Activated T-cell treated with anti-CD3 and anti-CD28 coated beads, Interleukin-2, amount 50 U/mL, for 24 hours (primary cell): ENCODE measurements at regions not wholly inside any gene's neighbourhood (a gene's known extent, or its start where the extent isn't known, plus 50 kb on each side); places are given as distances from the start of the nearest gene placed in this dataset.

ENCODE experiments used
- DNase-seq: peaks from one replicate; pipeline ENCODE4 v3.0.0-alpha.2; 2020
- H3K27ac Mint-ChIP-seq: 2 replicates; pipeline ENCODE4 v1.8.0; 2020; ENCODE audit warnings: mild to moderate bottlenecking, mixed read lengths
- H3K27me3 Mint-ChIP-seq: 2 replicates; pipeline ENCODE4 v1.8.0; 2020; ENCODE audit warnings: mixed read lengths
- H3K36me3 Mint-ChIP-seq: 2 replicates; pipeline ENCODE4 v1.8.0; 2020; ENCODE audit warnings: low read depth, mixed read lengths
- H3K4me1 Mint-ChIP-seq: 2 replicates; pipeline ENCODE4 v1.8.0; 2020; ENCODE audit warnings: low read depth, mixed read lengths
- H3K4me3 Mint-ChIP-seq: 2 replicates; pipeline ENCODE4 v1.8.0; 2020; ENCODE audit warnings: mild to moderate bottlenecking, moderate library complexity, mixed read lengths
- H3K9me3 Mint-ChIP-seq: 2 replicates; pipeline ENCODE4 v1.8.0; 2020; ENCODE audit warnings: mixed read lengths

DNA sequence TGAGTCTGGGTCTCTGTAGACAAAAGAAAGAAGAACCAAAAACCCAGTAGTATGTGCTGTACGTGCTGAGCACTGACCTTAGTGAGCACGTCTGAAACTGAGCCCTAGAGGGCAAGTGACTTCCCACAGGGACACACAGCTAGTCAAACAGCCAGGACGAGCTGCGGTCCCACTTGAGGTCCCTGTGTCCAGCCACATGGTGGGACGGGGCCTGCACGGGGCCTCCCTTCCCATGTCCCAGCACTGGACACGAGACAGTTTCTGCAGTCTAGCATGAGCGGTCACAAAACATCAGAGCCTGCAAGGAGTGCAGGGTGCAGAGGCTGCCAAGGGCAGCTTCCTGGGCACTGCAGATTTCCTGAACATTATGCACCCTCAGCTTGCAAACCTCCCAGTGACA is 121.6 kb downstream of the NCOR2 start:
- Mint-ChIP-seq H3K27me3 (no peaks in the 10 kb centered on the region), H3K36me3 (peaks cover 79% of the 10 kb centered on the region), H3K4me3 (no peak overlapping the region), H3K4me1 (peaks cover 25% of the 10 kb centered on the region), H3K27ac (no peak overlapping the region), H3K9me3 (no peaks in the 10 kb centered on the region)
- DNase-seq, result no peak

DNA sequence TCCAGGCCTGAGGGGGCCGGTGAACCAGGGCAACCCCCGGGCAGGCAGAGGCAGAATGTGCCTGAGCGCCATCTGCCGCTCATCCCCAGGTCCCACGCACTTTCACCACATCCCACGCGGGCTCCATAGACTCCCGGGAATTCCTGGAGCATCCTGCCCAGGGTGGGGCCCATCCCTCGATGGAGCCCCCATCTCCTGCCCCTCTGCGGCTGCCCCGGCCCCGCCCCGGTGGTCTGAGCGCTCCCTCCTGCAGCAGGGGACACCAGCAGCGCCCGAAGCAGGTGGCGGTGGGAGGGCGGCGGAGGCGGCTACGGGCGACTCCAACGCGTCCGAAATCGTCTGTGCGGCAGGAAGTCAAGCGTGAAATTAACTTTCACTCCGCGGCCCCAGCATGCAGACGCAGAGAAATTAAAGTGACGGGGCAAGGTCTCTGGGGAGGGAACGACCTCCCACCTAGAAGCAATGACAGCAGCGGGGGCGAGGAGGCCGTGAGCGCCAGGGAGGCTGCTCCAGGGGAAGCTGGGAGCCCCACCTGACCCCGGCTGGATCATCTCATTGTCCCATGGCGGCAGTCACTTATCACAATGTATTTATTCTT is 122.2 kb downstream of the NCOR2 start:
- H3K4me1 Mint-ChIP-seq, result peaks cover 18% of the 10 kb centered on the region
- no peaks in the 10 kb centered on the region for H3K27me3 Mint-ChIP-seq
- H3K27ac Mint-ChIP-seq, result no peak overlapping the region
- no peak for DNase-seq
- no peaks in the 10 kb centered on the region for H3K9me3 Mint-ChIP-seq
- no peak overlapping the region for H3K4me3 Mint-ChIP-seq
- peaks cover 78% of the 10 kb centered on the region for H3K36me3 Mint-ChIP-seq

DNA sequence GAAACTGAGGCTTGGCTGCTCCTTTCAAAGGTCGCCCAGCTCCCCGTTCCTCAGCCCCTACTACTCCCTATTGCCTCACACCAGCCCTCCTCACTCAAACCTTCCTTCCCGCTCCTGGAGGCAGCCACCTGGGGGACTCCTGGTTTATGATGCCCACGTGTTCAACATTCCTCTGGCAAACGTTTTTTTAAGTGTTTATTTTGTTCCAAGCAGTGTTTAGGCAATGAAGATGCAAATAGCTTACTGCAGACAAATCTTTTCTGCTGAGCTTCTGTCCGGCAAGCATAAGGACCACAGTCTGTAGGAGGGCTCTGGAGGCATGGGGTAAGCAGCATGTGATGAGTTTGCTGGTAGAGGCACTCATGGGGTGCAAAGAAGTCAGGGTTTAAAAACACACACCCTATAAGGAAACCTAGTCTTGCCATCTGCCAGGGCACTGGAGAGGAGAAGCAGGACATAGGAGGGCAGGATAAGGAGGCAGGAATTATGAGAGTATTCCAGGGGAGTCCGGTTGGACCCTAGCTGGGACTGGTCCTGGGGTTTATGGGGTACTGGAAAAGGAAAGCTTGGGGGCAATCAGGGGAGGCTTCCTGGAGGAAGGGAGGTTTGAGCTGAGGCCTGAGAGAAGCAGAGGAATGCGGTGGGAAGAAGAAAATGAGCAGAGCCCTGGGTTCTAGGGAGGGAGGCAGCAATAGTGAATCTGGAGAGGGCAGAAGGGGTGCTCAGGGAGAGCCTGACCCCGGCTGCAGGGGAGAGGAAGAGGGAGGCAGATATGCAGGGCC is 123.3 kb downstream of the NCOR2 start:
- H3K36me3 Mint-ChIP-seq, result peaks cover 68% of the 10 kb centered on the region
- H3K27ac Mint-ChIP-seq, result peak overlapping the region; percentile 73
- peaks cover 12% of the 10 kb centered on the region for H3K4me1 Mint-ChIP-seq
- no peaks in the 10 kb centered on the region for H3K9me3 Mint-ChIP-seq
- DNase-seq, result no peak
- no peaks in the 10 kb centered on the region for H3K27me3 Mint-ChIP-seq
- no peak overlapping the region for H3K4me3 Mint-ChIP-seq

DNA sequence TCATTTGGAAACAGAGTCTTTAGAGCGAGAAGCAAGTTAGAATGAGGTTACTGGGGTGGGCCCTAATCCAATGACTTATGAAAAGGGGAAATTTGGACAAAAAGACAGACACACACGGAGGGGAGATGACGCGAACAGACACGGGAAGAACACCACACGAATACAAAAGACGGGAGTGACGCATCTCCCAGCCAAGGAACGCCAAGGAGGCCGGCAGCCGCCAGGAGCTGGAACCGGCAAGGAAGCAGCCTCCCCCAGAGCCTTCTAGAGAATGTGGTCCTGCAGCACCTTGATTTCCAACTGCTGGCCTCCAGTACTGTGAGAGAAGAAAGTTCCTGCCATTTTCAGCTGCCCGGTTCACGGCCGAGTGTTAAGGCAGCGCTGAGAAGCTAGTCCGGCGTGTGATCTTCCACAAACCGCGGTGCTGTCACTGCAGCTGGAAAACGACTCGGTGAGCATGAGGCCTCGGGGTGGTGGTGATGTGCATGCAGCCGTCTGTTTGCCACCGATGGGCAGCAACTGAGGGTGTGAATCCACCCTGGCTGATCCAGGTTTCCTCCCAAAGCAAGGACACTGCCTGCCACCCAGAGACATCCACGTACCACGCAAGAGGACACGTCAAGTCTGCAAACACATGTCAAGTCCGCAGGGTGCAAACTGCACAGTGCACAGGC is 124.5 kb downstream of the NCOR2 start:
- DNase-seq, result no peak
- H3K4me1 Mint-ChIP-seq, result peaks cover 12% of the 10 kb centered on the region
- peaks cover 61% of the 10 kb centered on the region for H3K36me3 Mint-ChIP-seq
- no peaks in the 10 kb centered on the region for H3K27me3 Mint-ChIP-seq
- H3K4me3 Mint-ChIP-seq, result no peak overlapping the region
- no peak overlapping the region for H3K27ac Mint-ChIP-seq
- no peaks in the 10 kb centered on the region for H3K9me3 Mint-ChIP-seq

DNA sequence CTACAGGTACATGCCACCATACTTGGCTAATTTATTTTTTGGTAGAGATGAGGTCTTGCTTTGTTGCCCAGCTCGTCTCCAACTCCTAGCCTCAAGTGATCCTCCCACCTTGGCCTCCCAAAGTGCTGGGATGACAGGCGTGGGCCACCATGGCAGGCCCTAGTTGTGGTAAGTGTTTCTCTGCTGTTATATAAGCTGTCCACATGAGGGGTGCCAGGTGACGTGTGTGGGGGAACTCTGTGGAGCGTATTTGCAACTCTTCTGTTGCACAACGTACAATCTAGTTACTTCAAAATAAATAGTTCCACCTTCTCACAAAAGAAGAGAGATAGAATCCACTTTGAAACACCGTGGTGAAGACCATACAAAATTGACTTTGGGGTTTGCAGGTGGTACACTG is 125.1 kb downstream of the NCOR2 start:
- Mint-ChIP-seq H3K27ac (peak overlapping the region; percentile 26), H3K4me1 (peaks cover 12% of the 10 kb centered on the region), H3K4me3 (no peak overlapping the region), H3K36me3 (peaks cover 60% of the 10 kb centered on the region), H3K9me3 (no peaks in the 10 kb centered on the region), H3K27me3 (no peaks in the 10 kb centered on the region)
- no peak for DNase-seq

DNA sequence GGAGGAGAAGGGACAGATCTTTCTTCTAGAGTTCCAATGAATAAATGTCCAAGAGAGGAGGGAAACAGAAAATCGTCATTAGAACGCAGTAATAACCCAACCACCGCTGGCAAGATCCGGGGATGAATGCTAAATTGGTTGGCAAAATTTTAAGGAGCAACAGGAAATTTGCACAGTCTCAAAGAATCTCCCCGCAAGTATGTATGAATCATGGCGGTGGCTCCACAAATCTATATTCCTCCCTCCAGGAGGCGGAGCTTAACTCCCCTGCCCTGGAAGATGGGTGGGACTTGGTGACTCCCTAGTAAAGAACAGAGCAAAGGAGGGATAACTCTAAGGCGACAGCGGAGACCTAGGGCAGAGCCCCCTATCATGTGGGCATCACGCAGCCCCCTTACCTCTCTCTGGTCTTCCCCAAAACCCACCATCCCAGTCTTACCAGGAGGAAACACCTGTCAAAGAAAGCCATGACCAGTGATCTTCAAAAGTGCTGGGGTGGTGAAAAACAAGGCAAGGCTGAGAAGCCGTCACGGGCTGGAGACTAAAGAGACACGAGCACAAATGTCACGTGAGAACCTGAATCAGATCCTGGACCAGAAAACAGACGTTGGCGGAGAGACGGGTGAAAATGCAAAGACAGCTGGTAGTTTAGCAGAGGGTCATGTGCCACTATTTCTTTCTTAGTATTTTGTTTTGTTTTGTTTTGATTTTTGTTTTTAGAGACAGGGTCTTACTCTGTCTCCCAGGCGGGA is 125.8 kb downstream of the NCOR2 start:
- peaks cover 59% of the 10 kb centered on the region for H3K36me3 Mint-ChIP-seq
- H3K4me1 Mint-ChIP-seq, result peaks cover 12% of the 10 kb centered on the region
- H3K4me3 Mint-ChIP-seq, result no peak overlapping the region
- H3K27ac Mint-ChIP-seq, result peak overlapping the region; percentile 44
- H3K27me3 Mint-ChIP-seq, result no peaks in the 10 kb centered on the region
- no peaks in the 10 kb centered on the region for H3K9me3 Mint-ChIP-seq
- DNase-seq, result no peak

DNA sequence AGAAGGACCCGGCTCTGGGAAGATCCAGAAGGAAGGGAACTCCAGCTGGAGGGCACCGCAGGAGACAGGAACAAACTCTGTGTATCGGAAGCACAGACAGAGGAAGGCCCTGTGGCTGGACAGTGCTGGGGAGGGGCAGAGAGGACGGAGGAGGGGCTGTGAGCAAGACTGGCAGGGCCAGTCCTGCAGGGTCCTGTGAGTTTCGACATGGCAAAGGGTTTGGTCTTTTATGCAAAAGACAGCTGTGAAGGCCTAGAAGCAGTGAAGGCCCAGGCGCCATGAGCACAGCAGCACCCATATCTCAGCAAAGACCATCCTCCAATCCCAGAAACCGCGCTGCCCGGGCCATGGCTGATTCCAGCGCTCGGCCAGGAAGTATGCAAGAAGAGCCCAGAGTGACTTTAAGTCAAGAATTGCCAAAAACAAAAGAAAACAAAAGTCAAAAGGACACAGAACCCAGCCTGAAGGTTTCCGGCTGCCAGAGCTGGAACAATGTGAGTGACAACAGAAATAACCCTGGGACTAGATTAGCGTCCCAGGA is 126.5 kb downstream of the NCOR2 start:
- DNase-seq, result no peak
- Mint-ChIP-seq H3K4me3 (no peak overlapping the region), H3K36me3 (peaks cover 59% of the 10 kb centered on the region), H3K4me1 (peaks cover 12% of the 10 kb centered on the region), H3K27me3 (no peaks in the 10 kb centered on the region), H3K9me3 (no peaks in the 10 kb centered on the region), H3K27ac (no peak overlapping the region)

DNA sequence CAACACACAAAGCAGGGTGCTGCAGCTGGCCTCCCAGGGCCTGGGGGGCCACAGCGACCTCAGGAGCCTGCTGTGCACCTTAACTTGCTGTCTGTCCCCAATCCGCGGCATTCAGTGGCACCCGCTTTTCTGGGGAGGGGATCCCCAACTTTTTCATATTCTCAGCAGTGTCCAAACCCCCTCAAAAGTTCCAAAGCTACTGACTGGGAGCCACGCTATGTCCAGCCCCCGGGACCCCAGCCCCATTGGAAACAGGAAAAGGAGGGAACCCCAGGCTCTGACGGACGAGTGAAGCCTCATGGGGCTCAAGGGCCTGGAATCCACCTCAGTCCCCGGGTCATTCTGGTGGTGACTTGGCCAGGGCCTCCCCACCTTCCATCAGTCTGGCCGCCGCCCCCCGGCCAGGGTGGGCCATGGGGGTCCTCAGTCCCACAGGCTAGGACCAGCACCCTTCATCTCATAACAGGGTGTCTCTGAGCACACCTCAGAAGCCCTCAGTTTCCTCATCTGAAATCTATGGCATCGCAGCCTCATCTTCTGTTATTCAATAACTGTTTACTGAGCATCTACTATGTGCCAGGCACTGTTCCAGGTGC is 127.3 kb downstream of the NCOR2 start:
- no peak overlapping the region for H3K27ac Mint-ChIP-seq
- no peak overlapping the region for H3K4me3 Mint-ChIP-seq
- no peak for DNase-seq
- H3K4me1 Mint-ChIP-seq, result peaks cover 12% of the 10 kb centered on the region
- H3K36me3 Mint-ChIP-seq, result peaks cover 61% of the 10 kb centered on the region
- H3K9me3 Mint-ChIP-seq, result no peaks in the 10 kb centered on the region
- no peaks in the 10 kb centered on the region for H3K27me3 Mint-ChIP-seq

DNA sequence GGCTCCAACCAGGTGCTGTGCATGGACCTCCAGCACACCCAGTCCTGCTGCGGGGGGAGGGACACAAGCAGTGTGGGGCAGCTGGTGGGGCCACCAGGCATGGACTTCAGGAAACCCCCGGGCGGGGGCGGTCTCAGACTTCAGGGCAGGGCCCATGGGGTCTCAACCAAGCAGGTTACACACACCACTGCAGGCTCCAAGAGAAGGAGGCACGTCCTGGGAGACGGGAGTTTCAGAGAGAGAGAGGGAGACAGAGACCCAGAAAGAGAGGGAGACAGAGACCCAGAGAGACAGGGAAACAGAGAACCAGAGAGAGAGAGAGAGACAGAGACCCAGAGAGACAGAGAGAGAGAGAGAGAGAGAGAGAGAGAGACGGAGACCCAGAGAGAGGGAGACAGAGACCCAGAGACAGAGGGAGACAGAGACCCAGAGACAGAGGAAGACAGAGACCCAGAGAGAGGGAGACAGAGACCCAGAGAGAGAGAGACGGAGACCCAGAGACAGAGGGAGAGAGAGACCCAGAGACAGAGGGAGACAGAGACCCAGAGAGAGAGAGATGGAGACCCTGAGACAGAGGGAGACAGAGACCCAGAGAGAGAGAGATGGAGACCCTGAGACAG is 128.9 kb downstream of the NCOR2 start:
- no peaks in the 10 kb centered on the region for H3K9me3 Mint-ChIP-seq
- H3K36me3 Mint-ChIP-seq, result peaks cover 50% of the 10 kb centered on the region
- H3K4me1 Mint-ChIP-seq, result peaks cover 9% of the 10 kb centered on the region
- no peak overlapping the region for H3K27ac Mint-ChIP-seq
- no peak for DNase-seq
- no peaks in the 10 kb centered on the region for H3K27me3 Mint-ChIP-seq
- H3K4me3 Mint-ChIP-seq, result no peak overlapping the region

DNA sequence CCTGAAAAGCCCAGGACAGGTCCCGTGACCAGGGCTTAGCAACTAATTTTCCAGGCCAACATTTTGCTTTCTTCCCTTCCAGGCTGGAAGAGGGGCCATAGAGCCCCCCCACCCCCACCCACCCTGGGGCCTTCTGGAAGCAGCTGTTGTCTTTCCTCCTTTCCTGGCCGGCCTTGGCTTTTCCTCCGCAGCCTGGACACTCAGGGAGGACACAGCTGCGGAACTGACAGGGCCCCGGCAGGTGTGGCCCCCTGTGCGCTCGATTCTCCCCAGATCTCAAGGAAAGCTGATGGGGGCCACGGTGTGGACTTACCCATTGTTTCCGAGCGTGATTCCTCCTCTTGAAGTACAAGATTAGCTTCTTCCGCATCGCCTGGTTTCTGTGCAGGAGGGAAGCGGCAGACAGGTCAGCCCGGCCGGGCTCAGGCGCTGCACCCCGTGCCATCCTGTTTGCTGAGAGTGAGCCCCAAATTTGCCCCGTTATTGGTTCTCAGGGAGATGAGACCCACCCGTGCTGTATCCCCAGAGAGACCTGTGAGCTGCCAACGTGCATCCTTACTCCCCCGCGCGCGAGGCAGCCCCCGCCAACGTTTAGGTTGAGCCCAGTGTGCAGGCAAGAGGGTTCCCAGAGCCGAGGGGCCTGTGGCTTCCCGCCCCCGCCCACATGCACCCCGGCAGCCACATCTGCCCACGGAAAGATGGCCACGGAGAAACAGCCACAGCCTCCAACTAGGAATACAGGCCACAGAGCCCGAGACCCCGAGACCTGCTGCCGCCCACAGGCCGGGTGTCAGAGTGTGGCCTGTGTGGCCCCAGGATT is 129.6 kb downstream of the NCOR2 start:
- Mint-ChIP-seq H3K4me1 (peaks cover 9% of the 10 kb centered on the region), H3K27ac (peak overlapping the region; percentile 69), H3K36me3 (peaks cover 46% of the 10 kb centered on the region), H3K9me3 (no peaks in the 10 kb centered on the region), H3K27me3 (no peaks in the 10 kb centered on the region), H3K4me3 (no peak overlapping the region)
- DNase-seq, result no peak

DNA sequence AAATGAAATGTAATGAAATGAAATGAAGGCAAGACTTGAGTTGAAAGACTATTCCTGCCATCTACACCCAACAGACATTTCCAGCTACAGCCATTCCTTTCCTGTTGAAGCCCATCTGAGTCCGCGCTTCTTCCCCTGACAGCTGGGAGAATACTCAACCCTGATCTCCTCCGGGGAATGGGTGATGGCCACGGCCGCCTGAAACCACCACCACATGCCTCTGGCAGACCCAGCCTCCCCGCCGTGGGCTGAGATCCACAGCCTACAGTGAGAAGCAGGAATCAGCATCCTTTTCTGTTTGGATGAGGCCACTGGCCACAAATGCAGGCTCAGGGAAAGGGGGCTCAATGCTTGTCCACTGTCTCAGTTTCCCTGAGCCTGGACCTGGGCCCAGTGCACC is 130.3 kb downstream of the NCOR2 start:
- Mint-ChIP-seq H3K4me1 (peaks cover 7% of the 10 kb centered on the region), H3K36me3 (peaks cover 41% of the 10 kb centered on the region), H3K27me3 (no peaks in the 10 kb centered on the region), H3K4me3 (no peak overlapping the region), H3K9me3 (no peaks in the 10 kb centered on the region), H3K27ac (peak overlapping the region; percentile 69)
- DNase-seq, result no peak

DNA sequence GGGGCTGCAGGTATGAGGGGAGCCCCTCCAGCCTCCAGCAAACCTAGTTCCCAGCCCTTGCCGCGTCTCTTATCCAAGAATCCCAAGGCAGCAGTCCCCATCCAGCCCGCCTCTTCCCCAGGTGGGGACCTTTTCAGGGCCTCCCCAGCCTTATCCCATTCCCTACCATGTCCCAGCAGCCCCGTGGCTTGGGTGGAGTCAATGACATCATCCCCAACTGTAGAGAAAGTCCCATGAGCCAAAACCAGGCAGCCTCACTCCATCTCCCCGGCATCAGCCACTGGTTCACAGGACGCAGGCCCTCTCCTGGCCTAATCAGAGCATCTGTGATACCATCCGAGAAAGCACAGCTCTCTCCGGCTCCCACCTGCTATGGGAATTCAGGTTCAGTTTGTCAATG is 131.0 kb downstream of the NCOR2 start:
- no peak for DNase-seq
- H3K4me1 Mint-ChIP-seq, result peaks cover 2% of the 10 kb centered on the region
- H3K9me3 Mint-ChIP-seq, result no peaks in the 10 kb centered on the region
- H3K27me3 Mint-ChIP-seq, result no peaks in the 10 kb centered on the region
- peaks cover 38% of the 10 kb centered on the region for H3K36me3 Mint-ChIP-seq
- no peak overlapping the region for H3K4me3 Mint-ChIP-seq
- peak overlapping the region; percentile 11 for H3K27ac Mint-ChIP-seq

DNA sequence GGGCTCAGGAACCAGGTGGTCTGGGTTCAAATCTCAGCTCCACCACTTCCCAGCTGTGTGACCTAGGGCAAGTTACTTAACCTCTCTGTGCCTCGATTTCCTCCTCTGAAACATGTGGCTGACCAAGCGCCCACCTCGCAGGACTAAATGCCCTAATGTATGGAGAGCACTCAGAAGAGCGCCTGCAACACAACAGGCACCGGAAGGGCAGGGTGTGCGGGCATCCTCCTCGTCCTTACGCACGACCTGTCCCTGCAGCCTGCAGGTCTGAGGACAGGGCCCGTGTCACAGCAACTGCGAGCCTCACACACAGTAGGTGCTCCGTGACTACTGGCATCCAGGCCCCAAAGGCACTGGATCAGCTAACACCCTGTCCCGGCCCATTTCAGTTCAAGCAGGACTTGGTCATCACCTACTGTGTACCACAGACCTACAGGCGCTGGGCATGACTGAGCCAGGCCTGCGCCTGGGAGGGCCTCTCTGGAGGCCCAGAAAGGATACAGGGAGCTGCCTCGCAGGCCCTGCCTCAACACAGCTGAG is 131.5 kb downstream of the NCOR2 start:
- H3K4me1 Mint-ChIP-seq, result no peaks in the 10 kb centered on the region
- H3K36me3 Mint-ChIP-seq, result peaks cover 42% of the 10 kb centered on the region
- no peak for DNase-seq
- peak overlapping the region; percentile 7 for H3K27ac Mint-ChIP-seq
- no peaks in the 10 kb centered on the region for H3K9me3 Mint-ChIP-seq
- no peaks in the 10 kb centered on the region for H3K27me3 Mint-ChIP-seq
- H3K4me3 Mint-ChIP-seq, result no peak overlapping the region
